NCI-H1436 treated with DMSO at 0.1 percent for 48 hours (cell line): ENCODE measurements at regions not wholly inside any gene's neighbourhood (a gene's known extent, or its start where the extent isn't known, plus 50 kb on each side); places are given as distances from the start of the nearest gene placed in this dataset.

ENCODE experiments used
- DNase-seq: peaks from one replicate; lab custom pipeline; 2025; lab: John Stamatoyannopoulos, UW

GRCh38 chr5:60259730-60260129 is 366.2 kb upstream of the PDE4D start:
- DNase-seq: no peak

GRCh38 chr5:60257596-60258271 is 364.2 kb upstream of the PDE4D start:
- DNase-seq: no peak

- no peak for DNase-seq
Observed at GRCh38 chr5:60256546-60256945, 363.0 kb upstream of the PDE4D start.

- DNase-seq: no peak
Observed at GRCh38 chr5:60248901-60249300, 355.4 kb upstream of the PDE4D start.

- DNase-seq: no peak
Observed at GRCh38 chr5:60243713-60244112, 350.2 kb upstream of the PDE4D start.

- no peak for DNase-seq
Observed at GRCh38 chr5:60232036-60232795, 338.7 kb upstream of the PDE4D start.

GRCh38 chr5:60230456-60230855 is 336.9 kb upstream of the PDE4D start:
- DNase-seq: no peak

GRCh38 chr5:60229691-60230185 is 336.2 kb upstream of the PDE4D start:
- DNase-seq: no peak

GRCh38 chr5:60228676-60229075 is 335.1 kb upstream of the PDE4D start:
- no peak for DNase-seq

- DNase-seq: no peak
Observed at GRCh38 chr5:60226128-60226527, 332.6 kb upstream of the PDE4D start.

- no peak for DNase-seq
Observed at GRCh38 chr5:60223342-60223741, 329.8 kb upstream of the PDE4D start.

- no peak for DNase-seq
Observed at GRCh38 chr5:60219921-60220320, 326.4 kb upstream of the PDE4D start.

- DNase-seq: no peak
Observed at GRCh38 chr5:60210810-60211209, 317.3 kb upstream of the PDE4D start.

GRCh38 chr5:60209146-60209840 is 315.8 kb upstream of the PDE4D start:
- no peak for DNase-seq

GRCh38 chr5:60208716-60209115 is 315.2 kb upstream of the PDE4D start:
- no peak for DNase-seq

- no peak for DNase-seq
Observed at GRCh38 chr5:60207040-60207439, 313.5 kb upstream of the PDE4D start.

GRCh38 chr5:60206234-60206633 is 312.7 kb upstream of the PDE4D start:
- no peak for DNase-seq

- DNase-seq: no peak
Observed at GRCh38 chr5:60205071-60205470, 311.5 kb upstream of the PDE4D start.

GRCh38 chr5:60196385-60197113 is 303.0 kb upstream of the PDE4D start:
- no peak for DNase-seq

GRCh38 chr5:60195551-60195950 is 302.0 kb upstream of the PDE4D start:
- DNase-seq: no peak

- no peak for DNase-seq
Observed at GRCh38 chr5:60195083-60195482, 301.6 kb upstream of the PDE4D start.
